MG63 (cell line): ENCODE measurements at regions not wholly inside any gene's neighbourhood (a gene's known extent, or its start where the extent isn't known, plus 50 kb on each side); places are given as distances from the start of the nearest gene placed in this dataset.

Experiments
- DNase-seq: peaks from one replicate; pipeline ENCODE4 v3.0.0-alpha.2; 2020
- H3K27me3 ChIP-seq: fragments of 250-450 bp; sonication (Bioruptor Pico); 2 replicates; pipeline ENCODE4 v1.5.1; 2020; ENCODE audit warnings: mild to moderate bottlenecking, moderate library complexity
- H3K36me3 ChIP-seq: fragments of 250-450 bp; sonication (Bioruptor Pico); 2 replicates; pipeline ENCODE4 v1.5.1; 2020; ENCODE audit warnings: mild to moderate bottlenecking, moderate library complexity
- H3K4me3 ChIP-seq: fragments of 250-450 bp; sonication (Bioruptor Pico); 2 replicates; pipeline ENCODE4 v1.5.1; 2020; ENCODE audit warnings: mild to moderate bottlenecking, moderate library complexity
- H3K9me3 ChIP-seq: fragments of 250-450 bp; sonication (Bioruptor Pico); 2 replicates; pipeline ENCODE4 v1.5.1; 2020; ENCODE audit warnings: mild to moderate bottlenecking, moderate library complexity

DNA sequence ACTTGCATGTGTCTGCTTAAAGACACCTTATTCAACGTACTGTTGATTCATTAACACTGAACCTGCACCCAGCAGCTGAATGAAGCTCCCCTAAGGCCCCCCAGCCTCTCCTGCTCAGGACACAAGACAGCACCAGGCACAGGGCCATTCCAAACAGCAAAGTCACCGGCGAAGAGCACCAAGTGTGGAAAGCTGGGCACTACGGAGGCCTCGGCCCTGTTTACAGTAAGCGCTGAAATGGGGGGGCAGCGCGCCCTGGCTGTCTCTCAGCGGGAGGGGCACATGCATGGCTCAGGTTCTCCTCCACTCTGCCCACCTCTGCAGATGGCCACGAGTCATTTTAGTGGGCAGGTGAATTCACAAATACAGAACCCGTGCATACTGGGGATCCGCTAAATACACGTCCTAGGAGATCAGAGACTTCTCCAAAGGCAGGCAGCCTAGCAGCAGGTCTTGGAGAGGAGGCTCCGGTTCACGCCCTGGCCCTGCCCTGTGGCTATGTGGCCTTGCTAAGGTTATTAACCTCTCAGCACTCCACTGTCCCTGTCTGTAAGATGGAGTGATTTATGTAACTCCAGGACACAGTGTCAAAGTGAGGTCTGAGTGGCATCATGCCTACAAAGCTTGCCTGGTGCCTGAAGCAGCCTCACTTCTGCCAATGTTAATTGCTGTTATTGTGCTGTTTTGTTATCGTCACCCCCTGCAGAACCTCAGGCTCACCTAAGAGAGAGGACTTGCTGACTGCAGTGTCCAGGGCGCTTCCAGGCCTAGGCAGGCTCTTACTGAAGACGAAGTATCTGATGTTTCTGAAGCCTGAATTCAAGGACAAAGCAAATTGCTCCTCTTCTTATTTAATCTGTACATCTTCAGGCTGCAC lies 207.4 kb upstream of the SOX1 start:
- Histone ChIP-seq H3K4me3 (no peak overlapping the region), H3K27me3 (no peaks in the 10 kb centered on the region), H3K36me3 (no peaks in the 10 kb centered on the region), H3K9me3 (no peaks in the 10 kb centered on the region)
- DNase-seq, result no peak

DNA sequence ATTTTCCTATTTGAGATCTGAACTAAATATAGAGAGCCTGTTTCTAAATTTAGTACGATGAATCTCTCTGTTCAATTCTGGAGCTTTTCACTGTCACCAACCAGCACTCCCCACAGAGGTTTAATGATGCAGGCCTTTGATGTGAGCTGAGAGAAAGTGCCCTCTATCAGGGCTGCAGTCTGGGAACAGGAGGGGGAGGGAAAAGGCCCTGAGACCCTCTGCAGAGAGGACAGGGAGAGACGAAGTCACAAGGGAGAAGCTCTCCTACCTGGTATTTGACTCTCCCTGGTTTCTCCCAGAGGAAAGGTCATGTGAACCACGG lies 206.8 kb upstream of the SOX1 start:
- no peak for DNase-seq
- no peaks in the 10 kb centered on the region for H3K9me3 ChIP-seq
- H3K36me3 ChIP-seq, result no peaks in the 10 kb centered on the region
- no peaks in the 10 kb centered on the region for H3K27me3 ChIP-seq
- no peak overlapping the region for H3K4me3 ChIP-seq

DNA sequence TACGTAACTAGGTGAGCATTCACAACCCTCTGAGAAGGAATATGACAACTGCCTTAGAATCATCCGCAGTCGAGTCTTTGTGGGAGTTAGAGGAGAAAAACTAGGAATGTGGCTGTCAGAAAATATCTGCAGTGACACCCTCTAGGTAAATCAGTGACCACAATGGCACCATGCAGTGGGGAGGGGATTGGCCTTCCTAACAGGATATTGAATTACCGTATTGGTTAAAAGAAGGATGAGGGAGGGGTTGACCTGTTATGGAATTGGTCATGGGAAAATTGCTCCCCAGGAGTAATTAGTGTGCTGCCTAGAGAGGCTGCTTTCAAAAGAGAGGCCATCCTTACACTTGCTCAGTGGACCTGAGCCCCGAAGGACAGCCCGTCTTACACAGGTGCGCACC lies 205.6 kb upstream of the SOX1 start:
- DNase-seq, result no peak
- no peak overlapping the region for H3K4me3 ChIP-seq
- no peaks in the 10 kb centered on the region for H3K36me3 ChIP-seq
- H3K9me3 ChIP-seq, result no peaks in the 10 kb centered on the region
- no peaks in the 10 kb centered on the region for H3K27me3 ChIP-seq

DNA sequence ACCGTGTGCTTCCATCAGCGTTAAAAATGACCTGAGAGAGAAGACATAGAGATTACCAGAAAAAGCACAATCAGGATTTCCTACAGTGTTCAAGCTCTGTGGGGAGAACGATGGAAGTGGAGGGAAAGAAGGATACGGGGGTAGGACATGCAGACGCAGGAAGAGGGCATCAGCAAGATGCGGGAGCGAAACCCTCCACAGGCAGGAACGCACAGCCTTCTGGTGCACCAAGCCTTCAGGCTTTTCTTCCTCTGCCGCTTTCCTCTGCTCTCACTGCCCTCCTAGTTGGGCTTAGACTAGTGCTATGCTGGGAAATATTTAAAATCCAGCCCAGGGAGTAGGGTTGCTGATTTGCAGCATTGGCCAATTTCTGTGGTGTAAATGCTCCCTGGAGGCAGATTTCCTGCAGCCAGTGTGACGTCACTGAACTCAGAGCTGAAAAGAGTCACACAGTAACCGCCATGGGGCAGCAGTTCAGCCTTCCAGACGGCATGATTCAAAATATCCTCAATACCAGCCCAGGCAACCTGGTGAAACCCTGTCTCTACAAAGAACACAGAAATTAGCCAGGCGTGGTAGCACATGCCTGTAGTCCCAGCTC lies 205.1 kb upstream of the SOX1 start:
- no peak for DNase-seq
- no peaks in the 10 kb centered on the region for H3K27me3 ChIP-seq
- no peaks in the 10 kb centered on the region for H3K9me3 ChIP-seq
- no peak overlapping the region for H3K4me3 ChIP-seq
- no peaks in the 10 kb centered on the region for H3K36me3 ChIP-seq

DNA sequence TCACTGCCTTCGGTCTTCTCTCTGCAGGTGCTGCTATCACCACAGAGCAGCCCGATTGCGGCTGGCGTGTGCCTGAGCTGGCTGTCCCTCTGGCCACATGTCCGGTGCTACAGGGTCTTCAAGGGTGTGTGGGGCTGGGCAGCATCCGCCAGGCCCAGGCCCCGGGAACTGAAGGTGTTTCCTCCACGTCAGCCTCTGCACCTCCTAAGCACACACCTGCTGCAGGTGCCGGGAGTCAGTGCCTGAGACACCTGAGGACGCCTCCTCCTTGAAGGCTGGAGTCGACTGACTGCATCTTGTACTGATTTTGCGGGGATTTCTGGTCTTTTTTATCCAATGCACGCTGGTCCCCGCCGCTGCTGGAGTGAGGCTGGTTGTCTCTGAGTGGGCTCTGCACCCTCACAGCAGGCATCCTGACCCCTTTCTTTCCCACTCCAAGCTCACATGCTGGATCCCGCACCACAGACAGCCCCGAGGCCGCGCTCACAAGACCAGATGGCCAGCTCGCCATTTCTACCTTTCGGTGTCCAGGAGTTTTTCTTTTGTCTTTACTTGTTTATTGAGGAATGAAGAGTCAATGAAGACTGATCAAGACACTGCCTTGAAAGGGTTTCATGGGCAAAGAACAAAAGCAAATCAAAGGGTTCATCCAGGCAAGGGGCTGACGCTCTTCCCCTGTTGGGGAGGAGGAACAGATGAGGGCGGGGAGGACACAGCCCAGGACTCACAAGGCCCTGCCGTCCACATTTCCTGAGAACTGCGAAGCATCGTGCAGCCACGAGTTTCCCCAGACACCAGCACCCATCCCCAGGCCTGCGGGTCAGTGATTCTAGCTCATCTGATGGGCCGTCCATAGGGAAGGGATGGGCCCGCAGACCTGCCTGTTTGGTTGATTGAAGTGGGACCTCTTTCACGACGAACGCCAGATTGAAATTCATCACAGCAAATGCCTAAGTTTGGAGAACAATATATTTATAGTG lies 203.8 kb upstream of the SOX1 start:
- no peak for DNase-seq
- Histone ChIP-seq H3K36me3 (no peaks in the 10 kb centered on the region), H3K4me3 (no peak overlapping the region), H3K27me3 (no peaks in the 10 kb centered on the region), H3K9me3 (no peaks in the 10 kb centered on the region)

DNA sequence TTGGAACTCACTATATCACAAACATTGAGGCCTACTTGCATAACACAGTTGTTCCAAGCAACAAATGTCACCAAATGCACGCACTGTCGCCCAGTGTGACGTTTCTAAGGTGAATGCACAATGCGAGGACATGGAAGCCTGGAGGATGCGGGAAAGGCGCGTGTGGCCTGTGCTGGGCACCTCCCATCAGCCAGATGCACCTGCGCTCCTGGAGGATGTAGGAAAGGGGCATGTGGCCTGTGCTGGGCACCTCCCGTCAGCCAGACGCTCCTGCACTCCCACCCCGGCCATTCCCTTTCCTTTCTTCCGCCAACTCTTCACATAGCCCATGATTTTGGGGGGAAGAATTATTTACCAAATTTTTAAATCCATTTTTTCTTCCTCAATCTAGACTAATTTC lies 202.4 kb upstream of the SOX1 start:
- H3K4me3 ChIP-seq, result no peak overlapping the region
- no peak for DNase-seq
- H3K9me3 ChIP-seq, result no peaks in the 10 kb centered on the region
- no peaks in the 10 kb centered on the region for H3K27me3 ChIP-seq
- no peaks in the 10 kb centered on the region for H3K36me3 ChIP-seq

DNA sequence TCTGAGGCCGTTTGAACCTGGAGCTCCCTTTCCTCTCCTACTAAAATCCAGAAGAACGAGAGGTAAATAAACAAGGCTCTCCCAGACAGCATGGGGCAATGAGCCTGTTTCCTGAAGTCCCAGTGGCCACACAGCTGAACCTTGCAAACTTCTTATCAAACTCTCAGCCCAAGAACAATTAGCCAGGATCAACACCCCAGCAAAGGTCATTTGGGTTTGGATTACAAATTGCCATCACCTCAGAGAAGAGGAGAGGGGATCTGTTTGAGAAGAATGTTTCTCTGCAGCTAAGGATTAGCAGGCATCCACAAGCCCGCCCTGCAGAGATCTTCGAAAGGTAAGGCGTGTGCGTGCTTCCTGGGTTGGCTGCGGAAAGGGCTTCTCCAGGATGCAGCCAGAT lies 201.9 kb upstream of the SOX1 start:
- no peak for DNase-seq
- no peaks in the 10 kb centered on the region; the same call in none of the 2 replicates for H3K27me3 ChIP-seq
- H3K36me3 ChIP-seq, result no peaks in the 10 kb centered on the region
- H3K4me3 ChIP-seq, result no peak overlapping the region
- no peaks in the 10 kb centered on the region for H3K9me3 ChIP-seq

DNA sequence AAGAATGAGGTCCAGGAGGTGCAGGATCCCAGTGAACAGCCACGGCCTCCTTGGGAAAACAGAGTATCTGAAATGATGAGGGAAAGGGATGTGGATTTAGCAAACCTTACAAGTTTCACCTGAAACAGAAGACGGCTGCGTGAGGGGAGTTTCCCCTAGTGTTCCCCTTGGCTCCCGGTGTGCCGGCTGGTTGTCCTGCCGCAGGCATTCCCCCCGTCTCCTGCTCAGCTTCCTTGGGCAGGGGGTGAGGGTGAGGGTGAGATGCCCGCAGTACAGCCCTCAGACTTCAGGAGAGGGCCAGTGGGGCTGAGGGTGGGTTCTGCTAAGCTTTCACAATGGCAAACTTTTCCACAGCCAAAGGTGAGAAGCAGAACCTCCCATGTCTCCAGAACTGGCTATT lies 201.1 kb upstream of the SOX1 start:
- no peaks in the 10 kb centered on the region for H3K9me3 ChIP-seq
- no peak for DNase-seq
- H3K27me3 ChIP-seq, result no peaks in the 10 kb centered on the region; the same call in none of the 2 replicates
- no peaks in the 10 kb centered on the region for H3K36me3 ChIP-seq
- H3K4me3 ChIP-seq, result no peak overlapping the region

DNA sequence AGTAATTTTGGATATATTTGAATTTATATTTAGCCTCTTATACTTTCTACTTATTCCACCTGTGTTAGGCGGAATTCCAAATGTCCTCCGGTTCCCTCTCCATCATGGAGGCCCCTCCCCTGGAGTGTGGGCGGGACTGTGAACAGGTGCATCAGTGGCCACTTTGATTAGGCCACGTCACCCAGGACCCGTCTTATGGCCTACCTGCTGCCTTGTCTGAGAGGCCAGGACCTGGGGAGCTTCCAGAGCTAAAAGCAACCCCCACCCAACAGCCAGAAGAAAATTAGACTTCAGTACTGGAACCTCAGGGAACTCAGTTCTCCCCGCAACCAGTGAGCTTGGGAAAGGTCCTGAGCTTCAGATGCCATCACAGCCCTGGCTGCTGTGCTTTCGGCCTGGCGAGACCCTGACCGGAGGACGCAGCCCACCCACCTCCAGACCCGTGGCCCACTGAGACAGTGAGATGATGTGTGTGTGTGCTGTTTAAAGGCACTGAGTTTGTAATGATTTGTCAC lies 200.2 kb upstream of the SOX1 start:
- no peak for DNase-seq
- Histone ChIP-seq H3K4me3 (no peak overlapping the region), H3K36me3 (no peaks in the 10 kb centered on the region), H3K9me3 (no peaks in the 10 kb centered on the region), H3K27me3 (no peaks in the 10 kb centered on the region; the same call in none of the 2 replicates)

DNA sequence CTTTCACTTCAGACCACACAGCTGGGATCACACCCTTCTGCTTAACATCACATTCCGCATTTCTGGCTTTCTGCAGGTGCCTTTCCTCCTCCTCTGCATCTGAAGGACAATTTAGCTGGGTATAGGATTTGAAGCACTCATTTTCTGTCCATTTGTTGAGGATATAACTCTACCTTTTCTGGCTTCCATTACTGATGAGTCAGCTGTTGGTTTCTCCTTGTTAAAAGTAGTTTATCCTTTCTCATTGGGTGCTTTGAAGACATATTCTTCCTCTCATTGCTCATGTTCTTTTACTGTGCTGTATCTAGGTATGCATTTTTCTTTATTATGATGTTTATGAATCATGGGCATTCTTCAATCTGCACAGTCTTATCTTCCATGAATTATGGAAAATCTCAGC lies 199.3 kb upstream of the SOX1 start:
- no peak overlapping the region for H3K4me3 ChIP-seq
- H3K9me3 ChIP-seq, result no peaks in the 10 kb centered on the region
- no peaks in the 10 kb centered on the region for H3K36me3 ChIP-seq
- H3K27me3 ChIP-seq, result no peaks in the 10 kb centered on the region; the same call in none of the 2 replicates
- DNase-seq, result no peak

DNA sequence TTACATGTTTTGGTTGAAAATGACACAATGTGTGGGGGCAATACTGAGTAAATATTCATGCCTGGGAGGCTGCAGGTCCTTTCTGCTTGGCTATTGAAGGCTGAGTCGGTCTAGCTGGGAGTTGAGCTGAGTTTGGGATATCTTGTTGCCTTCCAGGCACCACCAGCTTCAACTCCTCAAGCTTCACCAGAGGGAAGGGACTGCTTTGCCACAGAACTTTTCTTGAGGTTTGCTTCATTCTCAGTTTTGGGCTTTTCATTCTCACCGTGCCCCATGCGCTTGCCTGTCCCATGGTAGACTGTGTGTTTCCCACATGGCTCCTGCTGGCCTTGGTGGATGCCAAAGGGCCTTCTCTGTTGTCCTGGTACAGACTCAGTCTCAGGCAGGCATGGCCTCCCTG lies 198.2 kb upstream of the SOX1 start:
- no peak for DNase-seq
- Histone ChIP-seq H3K4me3 (no peak overlapping the region), H3K27me3 (no peaks in the 10 kb centered on the region; the same call in none of the 2 replicates), H3K9me3 (no peaks in the 10 kb centered on the region), H3K36me3 (no peaks in the 10 kb centered on the region)

DNA sequence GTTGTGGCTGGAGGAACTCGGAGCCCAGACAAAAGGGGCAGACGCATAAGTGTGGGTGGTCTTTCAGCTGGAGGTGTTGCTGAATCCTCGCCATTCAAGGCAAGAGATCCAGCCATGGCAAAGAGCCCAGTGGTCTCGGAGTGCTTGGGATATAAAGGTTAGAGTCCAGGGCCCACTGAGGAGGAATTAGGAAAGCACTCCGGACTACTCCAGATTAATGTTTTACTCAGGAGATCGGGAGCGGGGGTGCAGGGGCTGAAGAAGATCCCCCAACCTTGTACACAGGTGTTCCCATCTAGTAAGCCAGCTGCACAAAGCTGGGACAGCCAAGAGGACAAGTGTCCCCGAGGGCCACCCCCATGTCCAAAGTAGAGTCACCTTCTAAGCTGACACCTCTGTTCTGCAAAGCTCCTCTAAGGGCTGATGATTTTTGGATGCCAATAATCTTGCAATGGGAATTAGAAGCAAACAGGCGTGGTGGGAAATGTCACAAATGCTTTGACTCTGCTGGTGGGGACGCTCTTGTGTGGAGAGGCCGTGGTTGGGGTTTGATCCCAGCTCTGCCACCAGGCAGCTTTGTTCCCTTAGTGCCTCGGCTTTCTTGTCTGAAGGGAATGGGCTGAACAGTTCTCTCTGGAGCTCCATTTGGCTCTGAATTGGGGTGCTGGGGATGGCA lies 194.3 kb upstream of the SOX1 start:
- Histone ChIP-seq H3K36me3 (no peaks in the 10 kb centered on the region), H3K9me3 (no peaks in the 10 kb centered on the region), H3K27me3 (no peaks in the 10 kb centered on the region; the same call in none of the 2 replicates), H3K4me3 (no peak overlapping the region)
- DNase-seq, result no peak

DNA sequence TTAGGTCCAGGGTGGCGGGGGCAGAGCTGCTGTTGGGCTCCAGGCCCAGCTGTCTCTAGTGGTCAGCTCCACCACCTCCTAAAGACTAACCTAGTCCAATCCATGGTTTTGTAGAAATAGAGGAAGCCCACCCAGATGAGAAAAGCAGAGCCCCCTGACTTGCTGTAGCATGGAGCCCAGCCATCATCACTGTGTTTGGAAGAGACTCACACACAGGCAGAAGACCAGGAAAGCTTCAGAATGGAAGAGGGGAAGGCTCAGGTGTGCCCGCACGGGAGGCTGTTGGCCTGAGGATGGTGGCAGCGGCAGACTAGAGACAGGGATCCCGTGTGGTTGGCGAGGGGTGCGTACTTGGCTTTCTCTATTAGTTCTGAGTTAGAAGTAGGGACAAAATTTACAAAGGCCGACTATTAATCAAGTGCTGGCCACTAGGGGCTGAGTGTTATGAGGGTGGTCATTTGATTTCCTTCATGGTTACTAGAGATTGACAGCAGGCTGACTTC lies 193.2 kb upstream of the SOX1 start:
- no peaks in the 10 kb centered on the region for H3K9me3 ChIP-seq
- no peak for DNase-seq
- no peaks in the 10 kb centered on the region for H3K36me3 ChIP-seq
- H3K4me3 ChIP-seq, result no peak overlapping the region
- H3K27me3 ChIP-seq, result no peaks in the 10 kb centered on the region; the same call in none of the 2 replicates

DNA sequence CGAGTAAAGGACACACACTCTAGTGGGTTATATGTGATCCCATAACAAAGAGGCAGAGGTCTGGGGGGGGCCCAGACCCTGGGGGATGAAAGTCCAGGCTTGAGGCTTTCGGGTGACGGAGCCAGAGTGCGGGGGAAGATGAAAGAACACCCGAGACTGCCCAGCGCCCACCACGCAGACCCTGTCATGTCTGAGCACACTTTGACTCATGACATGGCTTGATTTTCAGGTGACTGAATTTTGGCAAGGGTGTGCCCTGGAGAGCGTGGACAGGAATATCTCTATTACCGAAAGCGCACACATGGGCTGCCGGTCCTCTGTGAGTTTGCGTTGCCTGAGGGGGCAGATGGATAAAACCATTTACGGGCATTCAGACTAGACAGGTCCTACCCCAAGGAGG lies 192.0 kb upstream of the SOX1 start:
- no peak for DNase-seq
- H3K9me3 ChIP-seq, result no peaks in the 10 kb centered on the region
- no peaks in the 10 kb centered on the region for H3K36me3 ChIP-seq
- no peaks in the 10 kb centered on the region; the same call in none of the 2 replicates for H3K27me3 ChIP-seq
- H3K4me3 ChIP-seq, result no peak overlapping the region

DNA sequence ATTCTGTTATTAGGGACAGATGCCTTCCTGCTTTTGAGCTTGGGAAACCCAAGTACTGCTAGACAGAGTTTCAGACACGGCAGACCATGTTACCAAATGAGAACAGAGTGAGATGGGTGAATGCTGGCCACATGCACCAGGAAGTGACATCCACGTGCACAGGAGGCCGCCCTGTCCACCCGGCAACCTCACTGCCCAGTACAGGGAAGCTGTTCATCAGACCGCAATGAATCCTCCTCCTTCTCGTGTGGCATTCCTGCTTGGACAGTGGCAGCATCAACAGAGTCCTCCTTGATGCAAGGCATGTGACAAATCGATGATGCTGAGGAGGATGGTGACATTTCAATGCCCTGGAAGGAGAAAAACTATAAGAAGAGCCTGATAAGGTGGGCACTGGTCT lies 191.0 kb upstream of the SOX1 start:
- Histone ChIP-seq H3K9me3 (no peaks in the 10 kb centered on the region), H3K27me3 (no peaks in the 10 kb centered on the region; the same call in 1 of the 2 replicates), H3K4me3 (no peak overlapping the region), H3K36me3 (no peaks in the 10 kb centered on the region)
- DNase-seq, result no peak

DNA sequence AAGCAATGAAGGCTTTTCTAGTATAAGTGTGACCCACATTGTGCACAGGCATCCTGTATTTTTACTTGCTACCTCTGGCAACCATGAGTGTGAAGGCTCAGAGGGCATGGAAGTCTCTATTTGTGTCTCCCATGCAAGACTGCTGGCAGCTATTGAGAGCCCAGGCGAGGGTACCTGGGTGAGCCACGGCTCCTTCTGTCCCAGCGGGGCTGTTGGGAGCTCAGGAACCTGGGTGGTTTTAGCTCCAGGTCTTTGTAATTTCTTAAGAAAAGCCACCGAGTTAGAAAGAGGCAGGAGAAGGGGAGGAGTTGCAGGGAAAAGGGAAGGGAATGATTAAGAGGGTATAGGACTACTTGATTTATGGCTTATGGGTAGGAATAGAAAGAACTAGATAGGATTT lies 190.4 kb upstream of the SOX1 start:
- H3K9me3 ChIP-seq, result no peaks in the 10 kb centered on the region
- H3K27me3 ChIP-seq, result no peaks in the 10 kb centered on the region; the same call in 1 of the 2 replicates
- DNase-seq, result no peak
- H3K4me3 ChIP-seq, result no peak overlapping the region
- no peaks in the 10 kb centered on the region for H3K36me3 ChIP-seq
